ENCODE measurements at regions not wholly inside any gene's neighbourhood (a gene's known extent, or its start where the extent isn't known, plus 50 kb on each side); places are given as distances from the start of the nearest gene placed in this dataset.

DNA sequence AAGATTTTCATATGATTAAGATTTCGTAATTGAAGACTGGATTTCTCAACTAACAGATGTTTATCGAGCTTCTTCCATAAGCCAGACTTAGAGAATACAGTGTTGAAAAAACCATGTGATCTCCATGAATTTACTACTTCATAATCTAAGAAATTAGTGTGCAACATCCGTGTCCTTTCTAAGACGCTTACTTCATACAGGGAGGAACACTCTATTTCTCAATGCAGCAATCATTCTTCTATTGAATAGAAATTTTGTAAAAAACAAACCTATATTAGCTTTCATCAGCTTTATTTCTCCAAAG is 946.3 kb downstream of the KCNJ2 start:
- TF ChIP-seq, protein P1, sequence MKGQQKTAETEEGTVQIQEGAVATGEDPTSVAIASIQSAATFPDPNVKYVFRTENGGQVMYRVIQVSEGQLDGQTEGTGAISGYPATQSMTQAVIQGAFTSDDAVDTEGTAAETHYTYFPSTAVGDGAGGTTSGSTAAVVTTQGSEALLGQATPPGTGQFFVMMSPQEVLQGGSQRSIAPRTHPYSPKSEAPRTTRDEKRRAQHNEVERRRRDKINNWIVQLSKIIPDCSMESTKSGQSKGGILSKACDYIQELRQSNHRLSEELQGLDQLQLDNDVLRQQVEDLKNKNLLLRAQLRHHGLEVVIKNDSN (IDR thresholded peaks at IDR 0.05) = no peak
- TF ChIP-seq CREB1 (IDR thresholded peaks at IDR 0.05; ENCODE audit: low read depth) (no peak), TAF1 (IDR thresholded peaks at IDR 0.05; ENCODE audit: low read depth) (no peak)
- TF ChIP-seq, protein P2, sequence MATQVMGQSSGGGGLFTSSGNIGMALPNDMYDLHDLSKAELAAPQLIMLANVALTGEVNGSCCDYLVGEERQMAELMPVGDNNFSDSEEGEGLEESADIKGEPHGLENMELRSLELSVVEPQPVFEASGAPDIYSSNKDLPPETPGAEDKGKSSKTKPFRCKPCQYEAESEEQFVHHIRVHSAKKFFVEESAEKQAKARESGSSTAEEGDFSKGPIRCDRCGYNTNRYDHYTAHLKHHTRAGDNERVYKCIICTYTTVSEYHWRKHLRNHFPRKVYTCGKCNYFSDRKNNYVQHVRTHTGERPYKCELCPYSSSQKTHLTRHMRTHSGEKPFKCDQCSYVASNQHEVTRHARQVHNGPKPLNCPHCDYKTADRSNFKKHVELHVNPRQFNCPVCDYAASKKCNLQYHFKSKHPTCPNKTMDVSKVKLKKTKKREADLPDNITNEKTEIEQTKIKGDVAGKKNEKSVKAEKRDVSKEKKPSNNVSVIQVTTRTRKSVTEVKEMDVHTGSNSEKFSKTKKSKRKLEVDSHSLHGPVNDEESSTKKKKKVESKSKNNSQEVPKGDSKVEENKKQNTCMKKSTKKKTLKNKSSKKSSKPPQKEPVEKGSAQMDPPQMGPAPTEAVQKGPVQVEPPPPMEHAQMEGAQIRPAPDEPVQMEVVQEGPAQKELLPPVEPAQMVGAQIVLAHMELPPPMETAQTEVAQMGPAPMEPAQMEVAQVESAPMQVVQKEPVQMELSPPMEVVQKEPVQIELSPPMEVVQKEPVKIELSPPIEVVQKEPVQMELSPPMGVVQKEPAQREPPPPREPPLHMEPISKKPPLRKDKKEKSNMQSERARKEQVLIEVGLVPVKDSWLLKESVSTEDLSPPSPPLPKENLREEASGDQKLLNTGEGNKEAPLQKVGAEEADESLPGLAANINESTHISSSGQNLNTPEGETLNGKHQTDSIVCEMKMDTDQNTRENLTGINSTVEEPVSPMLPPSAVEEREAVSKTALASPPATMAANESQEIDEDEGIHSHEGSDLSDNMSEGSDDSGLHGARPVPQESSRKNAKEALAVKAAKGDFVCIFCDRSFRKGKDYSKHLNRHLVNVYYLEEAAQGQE (IDR thresholded peaks at IDR 0.05; ENCODE audit: low read depth) = no peak
